HepG2 (cell line): ENCODE measurements at regions not wholly inside any gene's neighbourhood (a gene's known extent, or its start where the extent isn't known, plus 50 kb on each side); places are given as distances from the start of the nearest gene placed in this dataset.

Experiments used
- ATAC-seq: fragments of 200-7000 bp; cut with Tn5 transposase; 3 replicates; pipeline ENCODE4 v1.9.1; 2020; ENCODE audit warnings: mild to moderate bottlenecking, moderate library complexity
- BruUV-seq: library from RNA; stranded (reverse); fragments of 400-500 nt; replicated peaks from 2 replicates; lab custom pipeline; 2021; lab: Mats Ljungman, UMichigan
- CTCF ChIA-PET: fragments of 300-600 bp; formaldehyde crosslinking; extraction: SDS; loops from one replicate; lab custom pipeline; 2021; ENCODE audit warnings: low total read pairs, inconsistent platforms, low intra/inter-chr PET ratio; lab: Yijun Ruan, JAX
- POLR2A ChIA-PET: fragments of 350-600 bp; sonication (Branson Sonifier 250); formaldehyde crosslinking; loops from one replicate; lab custom pipeline; 2020; ENCODE audit warnings: antibody characterized with exemption, inconsistent platforms; lab: Yijun Ruan, JAX
- DNase-seq: peaks from one replicate; pipeline ENCODE4 v3.0.0-alpha.2; 2015; ENCODE audit warnings: low spot score
- FAIRE-seq: peaks from 3 replicates; lab custom pipeline; 2011; peaks lifted over from hg19 to GRCh38; lab: Jason Lieb, UNC
- H2AFZ ChIP-seq: one replicate; pipeline ENCODE4 v1.6.1; 2011; ENCODE audit warnings: low read length, inconsistent platforms
- H3K27ac ChIP-seq: fragments of 300-600 bp; 3 replicates; pipeline ENCODE4 v1.8.0; 2011; ENCODE audit warnings: mixed run types, mild to moderate bottlenecking, mixed read lengths, low read length, inconsistent platforms; ENCODE audit not compliant: insufficient read depth; ENCODE audit errors: extremely low read length
- H3K27me3 ChIP-seq, 2 experiments: fragments of 200-600 bp in 1 of 2; 2 replicates in 1 of 2; 3 replicates in 1 of 2; pipeline versions ENCODE4 v1.6.0 to v1.8.0; 2011; ENCODE audit warnings: low read length in 2 of 2, mild to moderate bottlenecking in 2 of 2, moderate library complexity in 2 of 2, inconsistent platforms in 1 of 2; ENCODE audit not compliant: insufficient read depth in 2 of 2, control insufficient read depth in 1 of 2
- H3K36me3 ChIP-seq, 2 experiments: fragments of 200-600 bp in 1 of 2; replicated peaks in 1 of 2; 2 replicates in 1 of 2; 3 replicates in 1 of 2; pipeline versions ENCODE4 v1.5.1 to v1.8.0; 2011; ENCODE audit warnings: low read length in 2 of 2, inconsistent platforms in 1 of 2; ENCODE audit not compliant: insufficient read depth in 2 of 2, control insufficient read depth in 1 of 2
- H3K4me1 ChIP-seq: 2 replicates; pipeline ENCODE4 v1.5.1; 2012; ENCODE audit warnings: low read length, inconsistent platforms; ENCODE audit not compliant: insufficient read depth
- H3K4me2 ChIP-seq: 2 replicates; pipeline ENCODE4 v1.6.0; 2011; ENCODE audit warnings: low read depth, low read length, inconsistent platforms
- H3K4me3 ChIP-seq, 3 experiments: fragments of 200-600 bp in 1 of 3; sonication (generic), shearing (Covaris generic) in 1 of 3; replicated peaks in 1 of 3; 2 replicates each; pipeline ENCODE4 v1.5.1; 2011 to 2016; ENCODE audit warnings: low read length in 3 of 3, inconsistent platforms in 2 of 3, low read depth in 2 of 3, mild to moderate bottlenecking in 2 of 3, control low read depth in 1 of 3, mixed read lengths in 1 of 3; ENCODE audit not compliant: insufficient read depth in 1 of 3
- H3K79me2 ChIP-seq: one replicate; pipeline ENCODE4 v1.6.1; 2011; ENCODE audit warnings: low read length, inconsistent platforms; ENCODE audit not compliant: insufficient read depth
- H3K9ac ChIP-seq: 2 replicates; pipeline ENCODE4 v1.6.0; 2011; ENCODE audit warnings: mild to moderate bottlenecking, low read depth, low read length, inconsistent platforms; ENCODE audit not compliant: insufficient read depth
- H3K9me3 ChIP-seq: 2 replicates; pipeline ENCODE4 v1.5.1; 2012; ENCODE audit warnings: mild to moderate bottlenecking, low read length
- H4K20me1 ChIP-seq: 2 replicates; pipeline ENCODE4 v1.6.0; 2011; ENCODE audit warnings: inconsistent platforms, mild to moderate bottlenecking, low read length, moderate library complexity; ENCODE audit not compliant: insufficient read depth
- ATM ChIP-seq: fragments of 450-650 bp; IDR thresholded peaks from 2 replicates; pipeline ENCODE4 v1.7.1; 2017; ENCODE audit warnings: mild to moderate bottlenecking, borderline replicate concordance
- EED ChIP-seq: sonication (generic); formaldehyde crosslinking; IDR thresholded peaks from 2 replicates; pipeline ENCODE4 v1.5.0; 2020; ENCODE audit warnings: mild to moderate bottlenecking, missing genetic modification reagents
- MNT ChIP-seq: fragments of 450-650 bp; IDR thresholded peaks from 2 replicates; pipeline ENCODE4 v1.6.1; 2016
- SSRP1 ChIP-seq: IDR thresholded peaks from 2 replicates; pipeline ENCODE4 v1.6.1; 2016; ENCODE audit warnings: control low read depth
- ZNF282 ChIP-seq: fragments of 450-650 bp; IDR thresholded peaks from 2 replicates; pipeline ENCODE4 v1.6.1; 2018; ENCODE audit not compliant: partially characterized antibody
- ZNF776 ChIP-seq: sonication (generic); formaldehyde crosslinking; IDR thresholded peaks from 2 replicates; pipeline ENCODE4 v1.4.0; 2020; ENCODE audit warnings: mild to moderate bottlenecking, missing genetic modification reagents
- ZNF781 ChIP-seq: sonication (generic); formaldehyde crosslinking; IDR thresholded peaks from 2 replicates; pipeline ENCODE4 v1.5.1; 2020; ENCODE audit warnings: borderline replicate concordance, mild to moderate bottlenecking, missing genetic modification reagents; ENCODE audit errors: not compliant biosample characterization
- ZSCAN21 ChIP-seq: sonication (generic); formaldehyde crosslinking; IDR thresholded peaks from 2 replicates; pipeline ENCODE4 v1.8.0; 2022; ENCODE audit warnings: mild to moderate bottlenecking, missing genetic modification reagents, moderate library complexity, borderline replicate concordance
- WGBS: methylation state at CpG from one replicate; pipeline ENCODE4 v1.1.6; 2017; ENCODE audit warnings: low lambda C conversion rate; 5-methylcytosine and 5-hydroxymethylcytosine counted together
- in situ Hi-C: cut with HindIII; loops from 2 replicates; pipeline ENCODE4 v1.10.0; 2017; ENCODE audit warnings: low pct_unique_long_range_greater_than_20kb; ENCODE audit not compliant: extremely low pct_ligation_motif_present
- intact Hi-C: fragments of 100-400 bp; cut with micrococcal nuclease; formaldehyde crosslinking; loops from one replicate; pipeline ENCODE4 v1.10.0; 2022; ENCODE audit not compliant: unreplicated experiment

GRCh38 chr2:59083075-59083828, 842.1 kb upstream of the FANCL start:
- H4K20me1 ChIP-seq, result no peaks in the 10 kb centered on the region; the same call in 1 of the 2 replicates
- in situ Hi-C loops, result no loop called here
- no TSS peak for BruUV-seq
- no peaks in the 10 kb centered on the region for H3K27me3 ChIP-seq
- 0% methylated on average over 5 of the region's 5 CpGs for WGBS
- ChIA-PET CTCF (no interaction called here), POLR2A (no interaction called here)
- no peak overlapping the region for H2AFZ ChIP-seq
- FAIRE-seq, result no peak
- no peak overlapping the region for H3K4me2 ChIP-seq
- H3K4me3 ChIP-seq, result no peak overlapping the region
- H3K27ac ChIP-seq, result no peak overlapping the region
- no peak for TF ChIP-seq ZNF781
- TF ChIP-seq ZNF282, result no peak
- no peak for TF ChIP-seq ATM
- no peak for TF ChIP-seq ZSCAN21 (CRISPR knock-in tag)
- TF ChIP-seq SSRP1 (CRISPR knock-in tag), result no peak
- no peaks in the 10 kb centered on the region for H3K36me3 ChIP-seq
- H3K9ac ChIP-seq, result no peak overlapping the region
- intact Hi-C loops, result no loop called here
- no peak for ATAC-seq
- no peak for DNase-seq
- no peaks in the 10 kb centered on the region for H3K9me3 ChIP-seq
- H3K4me1 ChIP-seq, result no peaks in the 10 kb centered on the region
- H3K79me2 ChIP-seq, result no peaks in the 10 kb centered on the region

- ChIA-PET POLR2A (no interaction called here), CTCF (no interaction called here)
- BruUV-seq, result no TSS peak
- Histone ChIP-seq H3K4me2 (no peak overlapping the region), H3K4me1 (no peaks in the 10 kb centered on the region), H3K36me3 (no peaks in the 10 kb centered on the region), H3K4me3 (no peak overlapping the region), H3K9me3 (no peaks in the 10 kb centered on the region), H4K20me1 (no peaks in the 10 kb centered on the region; the same call in 1 of the 2 replicates), H2AFZ (no peak overlapping the region), H3K27me3 (no peaks in the 10 kb centered on the region), H3K9ac (no peak overlapping the region), H3K27ac (no peak overlapping the region), H3K79me2 (no peaks in the 10 kb centered on the region)
- in situ Hi-C loops (no loop called here), intact Hi-C loops (no loop called here)
- TF ChIP-seq ZNF776 (CRISPR knock-in tag) (no peak), EED (CRISPR knock-in tag) (no peak), MNT (0 out of 2 replicates have a peak, but pooled peaks have one; percentile 17)
- ATAC-seq, result no peak
- WGBS, result 3% methylated on average over 5 of the region's 5 CpGs
- FAIRE-seq, result no peak
- no peak for DNase-seq
Observed at GRCh38 chr2:59082657-59083056, 841.5 kb upstream of the FANCL start.
